Fibroblast of lung (primary cell): ENCODE measurements at regions not wholly inside any gene's neighbourhood (a gene's known extent, or its start where the extent isn't known, plus 50 kb on each side); places are given as distances from the start of the nearest gene placed in this dataset.
A peak's percentile ranks its signal among the peaks of the same experiment; 100 is the strongest.

Experiments
- DNase-seq, 2 donors: peaks; one replicate each; pipeline versions ENCODE4 v3.0.0 to v3.0.0-alpha.2; 2010; ENCODE audit warnings: low read depth in 2 of 2
- H2AFZ ChIP-seq: 2 replicates; pipeline ENCODE4 v1.5.1; 2012; ENCODE audit warnings: low read length, control low read depth, inconsistent platforms
- H3K27ac ChIP-seq: 2 replicates; pipeline ENCODE4 v1.5.1; 2011; ENCODE audit warnings: low read length, control low read depth; ENCODE audit not compliant: insufficient read depth
- H3K27me3 ChIP-seq: 2 replicates; pipeline ENCODE4 v1.5.1; 2011; ENCODE audit warnings: mild to moderate bottlenecking, low read length; ENCODE audit not compliant: control insufficient read depth, insufficient read depth
- H3K36me3 ChIP-seq: 2 replicates; pipeline ENCODE4 v1.5.1; 2011; ENCODE audit warnings: low read length; ENCODE audit not compliant: control insufficient read depth, insufficient read depth
- H3K4me1 ChIP-seq: 2 replicates; pipeline ENCODE4 v1.5.1; 2011; ENCODE audit warnings: low read length; ENCODE audit not compliant: control insufficient read depth, insufficient read depth; ENCODE audit errors: extremely low read depth
- H3K4me2 ChIP-seq: 2 replicates; pipeline ENCODE4 v1.5.1; 2011; ENCODE audit warnings: low read length, control low read depth; ENCODE audit not compliant: insufficient read depth; ENCODE audit errors: extremely low read depth
- H3K4me3 ChIP-seq, 4 experiments: fragments of 200-600 bp in 1 of 4; sonication (generic) in 1 of 4; replicated peaks in 1 of 4; 2 replicates each; pipeline ENCODE4 v1.5.1; 2011 to 2016; ENCODE audit warnings: low read length in 4 of 4, low read depth in 3 of 4, mild to moderate bottlenecking in 3 of 4, control low read depth in 2 of 4, inconsistent platforms in 1 of 4, mixed read lengths in 1 of 4; ENCODE audit not compliant: insufficient read depth in 1 of 4; ENCODE audit errors: control extremely low read depth in 1 of 4
- H3K79me2 ChIP-seq: 2 replicates; pipeline ENCODE4 v1.5.1; 2012; ENCODE audit warnings: mild to moderate bottlenecking, low read length, inconsistent platforms; ENCODE audit not compliant: control insufficient read depth, insufficient read depth
- H3K9ac ChIP-seq: 2 replicates; pipeline ENCODE4 v1.5.1; 2011; ENCODE audit warnings: mild to moderate bottlenecking, low read length, control low read depth; ENCODE audit not compliant: insufficient read depth
- H3K9me3 ChIP-seq: 2 replicates; pipeline ENCODE4 v1.5.1; 2012; ENCODE audit warnings: low read depth, low read length; ENCODE audit not compliant: control insufficient read depth, insufficient read depth
- H4K20me1 ChIP-seq: 2 replicates; pipeline ENCODE4 v1.5.1; 2011; ENCODE audit warnings: low read length; ENCODE audit not compliant: control insufficient read depth, insufficient read depth; ENCODE audit errors: extremely low read depth
- EZH2 ChIP-seq: IDR thresholded peaks from 2 replicates; pipeline ENCODE4 v1.5.1; 2012; ENCODE audit warnings: low read length, control low read depth, mild to moderate bottlenecking; ENCODE audit errors: missing control alignments
- TF ChIP-seq, protein P1 (sequence below), 2 donors: IDR thresholded peaks in 1 of 2; conservative IDR thresholded peaks in 1 of 2; 1 replicate in 1 of 2; 2 replicates in 1 of 2; pipeline ENCODE4 v1.5.1; 2011 to 2012; ENCODE audit warnings: low read length in 2 of 2, control low read depth in 1 of 2, inconsistent platforms in 1 of 2, low read depth in 1 of 2, mild to moderate bottlenecking in 1 of 2

DNA sequence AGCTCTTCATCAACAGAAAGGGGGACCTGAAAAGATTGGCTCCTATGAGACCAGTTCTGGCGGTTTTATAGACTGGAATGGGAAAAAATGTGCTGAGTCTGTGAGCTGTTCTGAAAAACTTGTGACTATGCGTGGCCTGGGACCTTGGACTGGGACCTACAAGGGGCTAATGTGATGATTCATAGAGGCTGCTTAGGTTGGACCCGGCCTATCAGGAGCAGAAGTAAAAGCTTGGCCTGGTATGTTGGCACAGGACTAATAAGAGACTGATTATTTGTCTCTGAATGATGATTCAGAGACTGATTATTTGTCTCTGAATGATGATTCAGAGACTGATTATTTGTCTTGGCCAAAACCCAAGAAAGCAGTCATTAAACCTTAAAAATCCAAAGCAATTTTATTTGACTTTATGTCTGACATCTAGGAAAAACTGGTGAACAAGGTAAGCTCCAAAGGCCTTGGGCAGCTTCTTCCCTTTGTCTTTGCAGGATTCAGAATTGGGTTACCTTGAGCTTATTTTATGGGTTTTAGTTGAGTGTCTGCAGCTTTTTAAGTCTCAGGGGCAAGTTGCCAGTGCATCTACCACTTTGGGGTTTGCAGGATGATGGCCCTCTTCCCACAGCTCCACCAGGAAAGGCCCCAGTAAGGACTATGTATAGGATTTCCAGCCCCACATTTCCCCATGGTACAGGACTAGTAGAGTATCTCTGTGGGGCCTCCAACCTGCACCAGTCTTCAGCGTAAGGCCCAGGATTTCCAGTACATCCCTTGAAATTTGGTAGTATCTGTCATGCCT is 390.3 kb downstream of the KDM5D start:
- Histone ChIP-seq H3K4me3 (no peak overlapping the region), H3K36me3 (no peaks in the 10 kb centered on the region), H3K9me3 (no peaks in the 10 kb centered on the region), H3K9ac (no peak overlapping the region), H4K20me1 (no peaks in the 10 kb centered on the region), H3K27ac (no peak overlapping the region), H2AFZ (no peak overlapping the region), H3K79me2 (no peaks in the 10 kb centered on the region), H3K4me1 (no peaks in the 10 kb centered on the region), H3K27me3 (no peaks in the 10 kb centered on the region), H3K4me2 (no peak overlapping the region)
- TF ChIP-seq, protein P1, sequence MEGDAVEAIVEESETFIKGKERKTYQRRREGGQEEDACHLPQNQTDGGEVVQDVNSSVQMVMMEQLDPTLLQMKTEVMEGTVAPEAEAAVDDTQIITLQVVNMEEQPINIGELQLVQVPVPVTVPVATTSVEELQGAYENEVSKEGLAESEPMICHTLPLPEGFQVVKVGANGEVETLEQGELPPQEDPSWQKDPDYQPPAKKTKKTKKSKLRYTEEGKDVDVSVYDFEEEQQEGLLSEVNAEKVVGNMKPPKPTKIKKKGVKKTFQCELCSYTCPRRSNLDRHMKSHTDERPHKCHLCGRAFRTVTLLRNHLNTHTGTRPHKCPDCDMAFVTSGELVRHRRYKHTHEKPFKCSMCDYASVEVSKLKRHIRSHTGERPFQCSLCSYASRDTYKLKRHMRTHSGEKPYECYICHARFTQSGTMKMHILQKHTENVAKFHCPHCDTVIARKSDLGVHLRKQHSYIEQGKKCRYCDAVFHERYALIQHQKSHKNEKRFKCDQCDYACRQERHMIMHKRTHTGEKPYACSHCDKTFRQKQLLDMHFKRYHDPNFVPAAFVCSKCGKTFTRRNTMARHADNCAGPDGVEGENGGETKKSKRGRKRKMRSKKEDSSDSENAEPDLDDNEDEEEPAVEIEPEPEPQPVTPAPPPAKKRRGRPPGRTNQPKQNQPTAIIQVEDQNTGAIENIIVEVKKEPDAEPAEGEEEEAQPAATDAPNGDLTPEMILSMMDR (conservative IDR thresholded peaks at IDR 0.05 in 1 of 2, IDR thresholded peaks at IDR 0.05 in 1 of 2; ENCODE audit: low read depth in 1 of 2, low read length in 2 of 2): no peak
- no peak for TF ChIP-seq EZH2
- DNase-seq: peak in 1 of 2 donors; percentile 5

DNA sequence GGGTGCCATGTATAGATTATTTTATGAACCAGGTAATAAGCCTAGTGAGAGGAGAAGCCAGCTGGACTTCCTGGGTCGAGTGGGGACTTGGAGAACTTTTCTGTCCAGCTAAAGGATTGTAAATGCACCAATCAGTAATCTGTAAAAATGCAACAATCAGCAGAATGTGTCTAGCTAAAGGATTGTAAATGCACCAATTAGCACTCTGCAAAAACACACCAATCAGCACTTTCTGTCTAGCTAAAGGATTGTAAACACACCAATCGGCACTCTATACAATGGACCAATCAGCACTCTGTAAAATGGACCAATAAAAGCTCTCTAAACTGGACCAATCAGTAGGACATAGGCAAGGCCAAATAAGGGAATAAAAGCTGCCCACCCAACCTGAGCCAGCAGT is 392.9 kb downstream of the KDM5D start:
- H3K9ac ChIP-seq: no peak overlapping the region
- no peak overlapping the region for H3K4me3 ChIP-seq
- H3K27me3 ChIP-seq: no peaks in the 10 kb centered on the region
- H3K4me2 ChIP-seq: no peak overlapping the region
- no peaks in the 10 kb centered on the region for H4K20me1 ChIP-seq
- H3K4me1 ChIP-seq: no peaks in the 10 kb centered on the region
- DNase-seq: no peak
- H2AFZ ChIP-seq: no peak overlapping the region
- H3K27ac ChIP-seq: no peak overlapping the region
- no peaks in the 10 kb centered on the region for H3K9me3 ChIP-seq
- no peaks in the 10 kb centered on the region for H3K36me3 ChIP-seq
- H3K79me2 ChIP-seq: no peaks in the 10 kb centered on the region
- no peak for TF ChIP-seq EZH2
- TF ChIP-seq, protein P1 (conservative IDR thresholded peaks at IDR 0.05 in 1 of 2, IDR thresholded peaks at IDR 0.05 in 1 of 2; ENCODE audit: low read depth in 1 of 2, low read length in 2 of 2): no peak

DNA sequence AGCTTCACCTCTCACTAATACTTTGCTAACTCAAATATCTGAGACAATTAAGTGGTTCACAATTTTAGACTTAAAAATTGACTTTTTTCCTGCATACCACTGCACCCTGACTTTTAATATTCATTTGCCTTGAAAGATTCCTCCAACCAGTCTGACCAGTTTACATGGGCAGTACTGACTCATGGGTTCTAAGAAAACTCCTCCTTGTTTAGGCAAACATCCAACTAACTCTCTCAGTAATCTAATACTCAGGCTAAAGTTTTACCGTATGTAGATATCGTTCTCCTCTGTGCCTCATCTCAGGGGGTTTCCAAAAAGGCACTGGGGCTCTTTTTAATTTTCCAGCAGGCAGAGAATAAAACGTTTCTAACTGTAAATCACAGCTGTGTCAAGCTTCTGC is 422.8 kb downstream of the KDM5D start:
- Histone ChIP-seq H3K79me2 (no peaks in the 10 kb centered on the region), H2AFZ (no peak overlapping the region), H3K27me3 (no peaks in the 10 kb centered on the region), H4K20me1 (no peaks in the 10 kb centered on the region), H3K4me2 (no peak overlapping the region), H3K4me3 (no peak overlapping the region), H3K4me1 (no peaks in the 10 kb centered on the region), H3K36me3 (no peaks in the 10 kb centered on the region), H3K9ac (no peak overlapping the region), H3K27ac (no peak overlapping the region), H3K9me3 (no peaks in the 10 kb centered on the region)
- no peak for TF ChIP-seq EZH2
- TF ChIP-seq, protein P1 (conservative IDR thresholded peaks at IDR 0.05 in 1 of 2, IDR thresholded peaks at IDR 0.05 in 1 of 2; ENCODE audit: low read depth in 1 of 2, low read length in 2 of 2): no peak
- DNase-seq: no peak
